Liver (tissue), 7 donors: ENCODE measurements at regions not wholly inside any gene's neighbourhood (a gene's known extent, or its start where the extent isn't known, plus 50 kb on each side); places are given as distances from the start of the nearest gene placed in this dataset.

Experiments
- DNase-seq: peaks from one replicate; pipeline ENCODE4 v3.0.0-alpha.2; 2017; ENCODE audit warnings: low spot score
- H3K27ac ChIP-seq, 2 donors: one replicate each; pipeline ENCODE4 v1.7.0; 2013; ENCODE audit warnings: inconsistent platforms in 2 of 2, low read length in 2 of 2, control low read depth in 1 of 2, low read depth in 1 of 2, mild to moderate bottlenecking in 1 of 2
- H3K27me3 ChIP-seq, 4 donors: one replicate each; pipeline versions ENCODE4 v1.6.1 to v1.7.0; 2013; ENCODE audit warnings: low read length in 3 of 4, inconsistent platforms in 1 of 4, mild to moderate bottlenecking in 1 of 4, moderate library complexity in 1 of 4; ENCODE audit not compliant: control insufficient read depth in 4 of 4, insufficient read depth in 4 of 4
- H3K36me3 ChIP-seq, 4 donors: one replicate each; pipeline versions ENCODE4 v1.6.1 to v1.7.0; 2013; ENCODE audit warnings: low read length in 3 of 4, mild to moderate bottlenecking in 3 of 4, low read depth in 1 of 4, moderate library complexity in 1 of 4; ENCODE audit not compliant: control insufficient read depth in 4 of 4, insufficient read depth in 3 of 4
- H3K4me1 ChIP-seq, 4 donors: one replicate each; pipeline versions ENCODE4 v1.6.1 to v1.7.0; 2013; ENCODE audit warnings: low read length in 3 of 4, mild to moderate bottlenecking in 3 of 4, moderate library complexity in 1 of 4; ENCODE audit not compliant: control insufficient read depth in 4 of 4, insufficient read depth in 4 of 4
- H3K4me3 ChIP-seq, 3 donors: one replicate each; pipeline versions ENCODE4 v1.6.1 to v1.7.0; 2013; ENCODE audit warnings: low read length in 3 of 3, control low read depth in 1 of 3, low read depth in 1 of 3, mild to moderate bottlenecking in 1 of 3
- H3K9ac ChIP-seq, 2 donors: one replicate each; pipeline ENCODE4 v1.7.0; 2013; ENCODE audit warnings: low read length in 2 of 2, mild to moderate bottlenecking in 2 of 2, moderate library complexity in 2 of 2, control low read depth in 1 of 2, low read depth in 1 of 2
- H3K9me3 ChIP-seq, 4 donors: one replicate each; pipeline versions ENCODE4 v1.6.1 to v1.7.0; 2013; ENCODE audit warnings: low read length in 3 of 4; ENCODE audit not compliant: control insufficient read depth in 4 of 4
- ATF3 ChIP-seq: IDR thresholded peaks from 2 replicates; pipeline ENCODE4 v1.6.1; 2016; ENCODE audit warnings: antibody characterized with exemption
- CTCF ChIP-seq: fragments of 150-350 bp; IDR thresholded peaks from 2 replicates; pipeline ENCODE4 v1.5.1; 2017; ENCODE audit warnings: improper control_type of control experiment, low read depth, low read length; ENCODE audit not compliant: missing input control
- EGR1 ChIP-seq, 2 donors: IDR thresholded peaks; 2 replicates each; pipeline ENCODE4 v1.6.1; 2016 to 2018; ENCODE audit warnings: antibody characterized with exemption in 2 of 2, low read depth in 2 of 2
- FOXA1 ChIP-seq: IDR thresholded peaks from 2 replicates; pipeline ENCODE4 v1.6.1; 2016; ENCODE audit warnings: antibody characterized with exemption
- FOXA2 ChIP-seq: IDR thresholded peaks from 2 replicates; pipeline ENCODE4 v1.6.1; 2016; ENCODE audit warnings: antibody characterized with exemption
- GABPA ChIP-seq, 2 donors: IDR thresholded peaks in 1 of 2; conservative IDR thresholded peaks in 1 of 2; 2 replicates each; pipeline ENCODE4 v1.6.1; 2016; ENCODE audit warnings: antibody characterized with exemption in 2 of 2, mild to moderate bottlenecking in 1 of 2, moderate library complexity in 1 of 2
- HNF4A ChIP-seq, 2 donors: conservative IDR thresholded peaks; 2 replicates each; pipeline ENCODE4 v1.6.1; 2016; ENCODE audit warnings: antibody characterized with exemption in 2 of 2, mild to moderate bottlenecking in 2 of 2
- HNF4G ChIP-seq: IDR thresholded peaks from 2 replicates; pipeline ENCODE4 v1.6.1; 2016; ENCODE audit warnings: antibody characterized with exemption
- JUND ChIP-seq, 2 donors: IDR thresholded peaks; 2 replicates each; pipeline ENCODE4 v1.6.1; 2016; ENCODE audit warnings: antibody characterized with exemption in 2 of 2
- MAX ChIP-seq: IDR thresholded peaks from 2 replicates; pipeline ENCODE4 v1.6.1; 2016; ENCODE audit warnings: antibody characterized with exemption
- NR2F2 ChIP-seq: IDR thresholded peaks from 2 replicates; pipeline ENCODE4 v1.6.1; 2016; ENCODE audit warnings: antibody characterized with exemption
- RAD21 ChIP-seq, 2 donors: IDR thresholded peaks; 2 replicates each; pipeline ENCODE4 v1.6.1; 2016; ENCODE audit warnings: antibody characterized with exemption in 2 of 2, mild to moderate bottlenecking in 2 of 2
- REST ChIP-seq: IDR thresholded peaks from 2 replicates; pipeline ENCODE4 v1.6.1; 2016; ENCODE audit warnings: antibody characterized with exemption, mild to moderate bottlenecking
- RXRA ChIP-seq, 2 donors: IDR thresholded peaks; 2 replicates each; pipeline ENCODE4 v1.6.1; 2017 to 2018; ENCODE audit warnings: antibody characterized with exemption in 2 of 2, mild to moderate bottlenecking in 1 of 2
- SP1 ChIP-seq: IDR thresholded peaks from 2 replicates; pipeline ENCODE4 v1.6.1; 2018; ENCODE audit warnings: antibody characterized with exemption, mild to moderate bottlenecking
- TAF1 ChIP-seq: conservative IDR thresholded peaks from 2 replicates; pipeline ENCODE4 v1.6.1; 2016; ENCODE audit warnings: antibody characterized with exemption, mild to moderate bottlenecking
- YY1 ChIP-seq: IDR thresholded peaks from 2 replicates; pipeline ENCODE4 v1.6.1; 2016; ENCODE audit warnings: antibody characterized with exemption, mild to moderate bottlenecking
- ZBTB33 ChIP-seq: IDR thresholded peaks from 2 replicates; pipeline ENCODE4 v1.6.1; 2016; ENCODE audit warnings: antibody characterized with exemption
- donor health status: healthy.
- donor health status: healthy.
- donor health status: healthy.
- donor health status: healthy.

GRCh38 chr5:89098199-89098756 lies 215.3 kb upstream of the MEF2C start:
- TF ChIP-seq EGR1 (IDR thresholded peaks at IDR 0.05; ENCODE audit: low read depth in 2 of 2), result no peak
- TF ChIP-seq ZBTB33, result no peak
- TF ChIP-seq GABPA (IDR thresholded peaks at IDR 0.05 in 1 of 2, conservative IDR thresholded peaks at IDR 0.05 in 1 of 2), result no peak
- no peak for TF ChIP-seq TAF1
- TF ChIP-seq FOXA2, result no peak
- TF ChIP-seq HNF4A (conservative IDR thresholded peaks at IDR 0.05), result no peak
- no peak for TF ChIP-seq NR2F2
- no peak for TF ChIP-seq JUND (IDR thresholded peaks at IDR 0.05)
- no peak for TF ChIP-seq REST
- no peak for TF ChIP-seq YY1
- no peak for TF ChIP-seq FOXA1
- no peak for TF ChIP-seq ATF3
- TF ChIP-seq CTCF, result no peak
- no peak for TF ChIP-seq RXRA (IDR thresholded peaks at IDR 0.05)
- no peak for TF ChIP-seq HNF4G
- no peak for TF ChIP-seq RAD21 (IDR thresholded peaks at IDR 0.05)
- no peak for TF ChIP-seq SP1
- no peak for TF ChIP-seq MAX
- Histone ChIP-seq H3K27me3 (no peaks in the 10 kb centered on the region), H3K36me3 (no peaks in the 10 kb centered on the region), H3K4me1 (no peaks in the 10 kb centered on the region), H3K9me3 (no peaks in the 10 kb centered on the region), H3K9ac (no peak overlapping the region), H3K4me3 (no peak overlapping the region), H3K27ac (no peak overlapping the region)
- no peak for DNase-seq
